Breast epithelium (tissue), 3 donors: ENCODE measurements at regions not wholly inside any gene's neighbourhood (a gene's known extent, or its start where the extent isn't known, plus 50 kb on each side); places are given as distances from the start of the nearest gene placed in this dataset.

Experiments used
- POLR2A ChIP-seq: fragments of 450-650 bp; IDR thresholded peaks from one replicate; pipeline ENCODE4 v1.6.1; 2016; ENCODE audit warnings: antibody characterized with exemption, mild to moderate bottlenecking, moderate library complexity
- POLR2AphosphoS5 ChIP-seq, 3 donors: sonication (generic); formaldehyde crosslinking; IDR thresholded peaks; one replicate each; pipeline ENCODE4 v1.6.1; 2017; ENCODE audit warnings: antibody characterized with exemption in 3 of 3
- TF ChIP-seq, protein P1 (sequence below), 3 donors: fragments of 450-650 bp; IDR thresholded peaks; one replicate each; pipeline ENCODE4 v1.5.1; 2016 to 2017; ENCODE audit warnings: antibody characterized with exemption in 3 of 3, mild to moderate bottlenecking in 3 of 3, moderate library complexity in 3 of 3

DNA sequence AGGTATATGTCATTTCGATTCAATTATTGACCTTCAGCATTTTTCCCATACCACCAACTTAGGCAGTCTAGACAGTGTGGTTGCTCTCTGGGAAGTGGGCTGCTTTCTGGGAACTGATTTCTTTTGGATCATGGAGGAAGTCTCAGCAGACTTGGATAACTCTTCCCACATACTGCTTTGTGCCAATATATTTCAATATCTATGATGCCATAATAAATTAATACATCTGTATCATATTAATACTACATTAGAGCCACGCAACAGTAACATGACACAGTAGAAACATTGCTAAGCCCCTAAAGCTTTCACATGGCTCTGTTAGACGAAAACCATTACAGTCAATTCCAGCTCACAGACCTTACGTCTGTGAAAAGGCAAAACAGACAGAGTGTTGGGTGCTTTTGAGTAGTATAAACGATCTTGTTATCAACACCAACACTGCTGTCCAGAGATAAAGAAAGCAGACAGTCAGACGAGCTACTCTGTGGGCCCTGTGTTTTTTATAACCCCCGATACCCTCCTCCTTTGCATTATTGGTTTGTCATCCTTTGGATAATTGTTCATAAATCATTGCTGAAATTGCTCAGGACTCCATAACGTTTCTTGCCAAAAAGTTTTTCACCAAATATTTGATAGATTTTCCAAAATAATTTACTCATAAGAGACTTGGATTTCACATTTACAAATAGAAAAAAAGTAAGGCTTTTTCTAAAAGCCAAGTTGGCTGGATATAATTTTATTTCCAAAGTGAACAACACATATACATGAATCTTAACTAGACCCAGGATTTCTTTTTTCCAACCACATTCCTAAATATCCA, 439.7 kb downstream of the ADAMTS20 start:
- no peak for TF ChIP-seq POLR2AphosphoS5 (IDR thresholded peaks at IDR 0.05)
- TF ChIP-seq, protein P1, sequence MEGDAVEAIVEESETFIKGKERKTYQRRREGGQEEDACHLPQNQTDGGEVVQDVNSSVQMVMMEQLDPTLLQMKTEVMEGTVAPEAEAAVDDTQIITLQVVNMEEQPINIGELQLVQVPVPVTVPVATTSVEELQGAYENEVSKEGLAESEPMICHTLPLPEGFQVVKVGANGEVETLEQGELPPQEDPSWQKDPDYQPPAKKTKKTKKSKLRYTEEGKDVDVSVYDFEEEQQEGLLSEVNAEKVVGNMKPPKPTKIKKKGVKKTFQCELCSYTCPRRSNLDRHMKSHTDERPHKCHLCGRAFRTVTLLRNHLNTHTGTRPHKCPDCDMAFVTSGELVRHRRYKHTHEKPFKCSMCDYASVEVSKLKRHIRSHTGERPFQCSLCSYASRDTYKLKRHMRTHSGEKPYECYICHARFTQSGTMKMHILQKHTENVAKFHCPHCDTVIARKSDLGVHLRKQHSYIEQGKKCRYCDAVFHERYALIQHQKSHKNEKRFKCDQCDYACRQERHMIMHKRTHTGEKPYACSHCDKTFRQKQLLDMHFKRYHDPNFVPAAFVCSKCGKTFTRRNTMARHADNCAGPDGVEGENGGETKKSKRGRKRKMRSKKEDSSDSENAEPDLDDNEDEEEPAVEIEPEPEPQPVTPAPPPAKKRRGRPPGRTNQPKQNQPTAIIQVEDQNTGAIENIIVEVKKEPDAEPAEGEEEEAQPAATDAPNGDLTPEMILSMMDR (IDR thresholded peaks at IDR 0.05) = no peak
- TF ChIP-seq POLR2A = no peak
